Tibial nerve (tissue), 4 donors: ENCODE measurements at regions not wholly inside any gene's neighbourhood (a gene's known extent, or its start where the extent isn't known, plus 50 kb on each side); places are given as distances from the start of the nearest gene placed in this dataset.
A peak's percentile ranks its signal among the peaks of the same experiment; 100 is the strongest.

Experiments
- DNase-seq, 2 donors: peaks; one replicate each; pipeline ENCODE4 v3.0.0-alpha.2; 2019; ENCODE audit warnings: low spot score in 2 of 2
- H3K27ac ChIP-seq, 4 donors: fragments of 200-600 bp; sonication (generic) in 3 of 4; one replicate each; pipeline ENCODE4 v1.5.1; 2017 to 2019; ENCODE audit warnings: mild to moderate bottlenecking in 1 of 4
- H3K27me3 ChIP-seq, 2 donors: fragments of 200-600 bp; sonication (generic) in 1 of 2; one replicate each; pipeline versions ENCODE4 v1.5.1 to v1.6.0; 2017 to 2019
- H3K36me3 ChIP-seq, 3 donors: fragments of 200-600 bp; sonication (generic); one replicate each; pipeline ENCODE4 v1.5.1; 2018 to 2019
- H3K4me1 ChIP-seq, 4 donors: fragments of 200-600 bp; sonication (generic) in 3 of 4; one replicate each; pipeline ENCODE4 v1.5.1; 2017 to 2019
- H3K4me3 ChIP-seq, 4 donors: fragments of 200-600 bp; sonication (generic) in 3 of 4; one replicate each; pipeline ENCODE4 v1.5.1; 2017 to 2019; ENCODE audit warnings: mild to moderate bottlenecking in 1 of 4, moderate library complexity in 1 of 4
- H3K9me3 ChIP-seq, 4 donors: fragments of 200-600 bp; sonication (generic) in 3 of 4; one replicate each; pipeline ENCODE4 v1.5.1; 2017 to 2019
- EP300 ChIP-seq, 2 donors: sonication (generic); formaldehyde crosslinking; IDR thresholded peaks; one replicate each; pipeline ENCODE4 v1.6.1; 2017; ENCODE audit warnings: antibody characterized with exemption in 2 of 2, mild to moderate bottlenecking in 1 of 2
- POLR2A ChIP-seq, 2 donors: fragments of 450-650 bp; IDR thresholded peaks; one replicate each; pipeline ENCODE4 v1.6.1; 2017; ENCODE audit warnings: antibody characterized with exemption in 2 of 2, mild to moderate bottlenecking in 2 of 2, moderate library complexity in 2 of 2
- WGBS, 2 donors: methylation state at CpG; one replicate each; pipeline ENCODE4 v1.1.5; 2018; 5-methylcytosine and 5-hydroxymethylcytosine counted together
- TF ChIP-seq, protein P1 (sequence below), 5 experiments: fragments of 200-600 bp in 3 of 5; fragments of 450-650 bp in 2 of 5; sonication (generic) in 3 of 5; IDR thresholded peaks; one replicate each; pipeline ENCODE4 v1.5.1; 2016 to 2019; ENCODE audit warnings: antibody characterized with exemption in 5 of 5, mild to moderate bottlenecking in 3 of 5, moderate library complexity in 2 of 5

DNA sequence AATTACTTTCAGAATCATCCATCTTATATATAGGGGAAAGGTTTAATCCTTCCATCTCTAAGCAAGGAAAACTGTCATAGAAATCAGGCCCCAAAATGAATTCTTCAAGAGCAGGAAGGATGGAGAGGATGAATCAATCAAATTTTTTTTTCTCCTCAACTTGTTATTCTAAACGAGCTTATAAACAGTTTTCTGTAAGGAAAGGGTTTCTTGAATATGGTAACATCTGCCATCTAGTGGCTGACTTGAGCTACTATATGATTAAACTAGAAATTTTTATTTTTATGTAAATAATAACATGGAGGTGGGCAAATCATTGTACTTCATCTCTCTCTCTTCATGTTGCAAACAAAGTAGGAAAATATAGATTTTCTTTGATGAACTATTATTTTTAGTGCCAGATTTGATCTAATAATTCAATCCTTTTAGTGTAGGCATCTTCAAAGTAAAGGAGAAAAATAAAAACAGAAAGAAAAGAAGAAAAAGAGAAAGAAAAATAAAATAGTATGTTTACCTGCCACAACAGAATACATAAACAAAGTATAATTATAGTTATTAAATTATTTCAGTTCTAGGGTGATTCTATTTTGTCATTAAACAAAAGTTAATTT is 146.6 kb downstream of the SERPINI1 start:
- no peaks in the 10 kb centered on the region for H3K27me3 ChIP-seq
- no peak for DNase-seq
- WGBS, 2 donors, result 0 to 4% methylated on average over 1 of the region's 1 CpG
- H3K4me1 ChIP-seq, result peaks cover 0 to 10% (median 5%) of the 10 kb centered on the region in 4 donors
- H3K27ac ChIP-seq, result no peak overlapping the region
- TF ChIP-seq EP300 (IDR thresholded peaks at IDR 0.05) (no peak), POLR2A (IDR thresholded peaks at IDR 0.05) (no peak)
- TF ChIP-seq, protein P1, sequence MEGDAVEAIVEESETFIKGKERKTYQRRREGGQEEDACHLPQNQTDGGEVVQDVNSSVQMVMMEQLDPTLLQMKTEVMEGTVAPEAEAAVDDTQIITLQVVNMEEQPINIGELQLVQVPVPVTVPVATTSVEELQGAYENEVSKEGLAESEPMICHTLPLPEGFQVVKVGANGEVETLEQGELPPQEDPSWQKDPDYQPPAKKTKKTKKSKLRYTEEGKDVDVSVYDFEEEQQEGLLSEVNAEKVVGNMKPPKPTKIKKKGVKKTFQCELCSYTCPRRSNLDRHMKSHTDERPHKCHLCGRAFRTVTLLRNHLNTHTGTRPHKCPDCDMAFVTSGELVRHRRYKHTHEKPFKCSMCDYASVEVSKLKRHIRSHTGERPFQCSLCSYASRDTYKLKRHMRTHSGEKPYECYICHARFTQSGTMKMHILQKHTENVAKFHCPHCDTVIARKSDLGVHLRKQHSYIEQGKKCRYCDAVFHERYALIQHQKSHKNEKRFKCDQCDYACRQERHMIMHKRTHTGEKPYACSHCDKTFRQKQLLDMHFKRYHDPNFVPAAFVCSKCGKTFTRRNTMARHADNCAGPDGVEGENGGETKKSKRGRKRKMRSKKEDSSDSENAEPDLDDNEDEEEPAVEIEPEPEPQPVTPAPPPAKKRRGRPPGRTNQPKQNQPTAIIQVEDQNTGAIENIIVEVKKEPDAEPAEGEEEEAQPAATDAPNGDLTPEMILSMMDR (IDR thresholded peaks at IDR 0.05), result peak; percentile 53 to 70 (median 60)
- no peaks in the 10 kb centered on the region for H3K36me3 ChIP-seq
- no peaks in the 10 kb centered on the region for H3K9me3 ChIP-seq
- peak overlapping the region in 1 of 4 donors; percentile 10 for H3K4me3 ChIP-seq

DNA sequence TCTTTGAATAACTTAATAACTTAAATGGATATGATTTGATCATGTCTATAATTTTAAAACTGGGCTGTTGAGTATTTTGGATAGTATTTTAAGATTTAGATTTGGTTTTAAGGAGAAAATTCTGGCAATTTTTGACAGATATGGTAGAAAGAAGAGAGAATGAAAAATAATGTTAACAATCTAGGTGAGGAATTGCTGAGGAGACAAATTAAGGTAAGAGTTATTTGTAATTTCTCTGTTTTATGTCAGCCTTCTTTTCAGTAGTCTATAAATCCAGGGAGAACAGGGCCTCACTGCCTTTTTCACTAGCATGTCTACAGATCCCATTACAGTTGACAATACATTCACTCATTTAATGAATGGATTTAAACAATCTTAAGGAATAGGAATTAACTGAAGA is 144.7 kb downstream of the SERPINI1 start:
- H3K9me3 ChIP-seq, result no peaks in the 10 kb centered on the region
- no peak overlapping the region for H3K4me3 ChIP-seq
- no peaks in the 10 kb centered on the region for H3K27me3 ChIP-seq
- no peak overlapping the region for H3K27ac ChIP-seq
- DNase-seq, result no peak
- peaks cover 0 to 13% (median 2%) of the 10 kb centered on the region in 4 donors for H3K4me1 ChIP-seq
- TF ChIP-seq, protein P1 (IDR thresholded peaks at IDR 0.05), result no peak
- TF ChIP-seq POLR2A (IDR thresholded peaks at IDR 0.05) (no peak), EP300 (IDR thresholded peaks at IDR 0.05) (no peak)
- H3K36me3 ChIP-seq, result no peaks in the 10 kb centered on the region

DNA sequence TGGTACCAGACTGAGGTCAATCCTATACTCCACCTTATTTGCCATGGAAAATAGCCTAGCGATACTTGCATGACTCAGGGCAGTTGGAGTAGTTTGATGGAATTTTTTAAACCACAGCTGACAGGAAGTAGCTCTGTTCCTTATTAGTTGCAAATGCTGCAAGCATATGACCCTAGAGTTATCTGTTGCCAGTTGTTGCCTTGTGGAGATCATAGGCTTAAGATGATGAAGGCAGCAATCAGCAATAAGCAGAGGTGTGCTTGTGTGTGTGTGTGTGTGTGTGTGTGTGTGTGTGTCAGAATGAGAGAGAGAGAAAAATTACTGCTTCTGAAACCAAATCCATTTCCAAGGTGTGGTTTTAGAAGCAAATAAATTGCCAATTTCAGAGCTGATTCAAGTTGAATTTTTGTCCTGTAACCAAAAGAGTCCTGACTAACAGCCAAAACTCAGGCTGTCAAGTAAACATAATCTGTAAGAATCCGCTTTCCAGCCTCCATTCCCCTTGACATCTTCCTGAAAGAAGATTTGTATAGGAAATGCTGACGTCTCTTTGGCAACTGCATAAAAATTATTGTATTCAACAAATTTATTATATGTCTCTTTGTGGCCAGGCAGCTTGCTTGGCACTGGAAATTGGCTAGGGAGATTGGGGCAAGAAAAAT is 141.2 kb downstream of the SERPINI1 start:
- no peaks in the 10 kb centered on the region for H3K36me3 ChIP-seq
- H3K9me3 ChIP-seq, result no peaks in the 10 kb centered on the region
- DNase-seq, result peak in 1 of 2 donors; percentile 59
- 31 to 34% methylated on average over 3 of the region's 3 CpGs for WGBS, 2 donors
- no peak overlapping the region for H3K4me3 ChIP-seq
- no peaks in the 10 kb centered on the region for H3K27me3 ChIP-seq
- TF ChIP-seq, protein P1 (IDR thresholded peaks at IDR 0.05), result no peak
- peak in 1 of 2 donors; percentile 42 for TF ChIP-seq EP300 (IDR thresholded peaks at IDR 0.05)
- peaks cover 0 to 21% (median 0%) of the 10 kb centered on the region in 4 donors for H3K4me1 ChIP-seq
- peak overlapping the region in 1 of 4 donors; percentile 70 for H3K27ac ChIP-seq
